ENCODE measurements at regions not wholly inside any gene's neighbourhood (a gene's known extent, or its start where the extent isn't known, plus 50 kb on each side); places are given as distances from the start of the nearest gene placed in this dataset.

GRCh38 chr9:78397045-78397444 lies 100.1 kb downstream of the PSAT1 start:
- TF ChIP-seq CTCF (IDR thresholded peaks at IDR 0.05; ENCODE audit: insufficient read depth, low read depth, low read length) (no peak), EZH2 (IDR thresholded peaks at IDR 0.05; ENCODE audit: insufficient read depth, low read length) (no peak)

Measured in astrocyte (in vitro differentiated cells and primary cell).